Fibroblast of skin of scalp (primary cell): ENCODE measurements at regions not wholly inside any gene's neighbourhood (a gene's known extent, or its start where the extent isn't known, plus 50 kb on each side); places are given as distances from the start of the nearest gene placed in this dataset.

Experiments
- DNase-seq: peaks from one replicate; pipeline ENCODE4 v3.0.0-alpha.2; 2013

DNA sequence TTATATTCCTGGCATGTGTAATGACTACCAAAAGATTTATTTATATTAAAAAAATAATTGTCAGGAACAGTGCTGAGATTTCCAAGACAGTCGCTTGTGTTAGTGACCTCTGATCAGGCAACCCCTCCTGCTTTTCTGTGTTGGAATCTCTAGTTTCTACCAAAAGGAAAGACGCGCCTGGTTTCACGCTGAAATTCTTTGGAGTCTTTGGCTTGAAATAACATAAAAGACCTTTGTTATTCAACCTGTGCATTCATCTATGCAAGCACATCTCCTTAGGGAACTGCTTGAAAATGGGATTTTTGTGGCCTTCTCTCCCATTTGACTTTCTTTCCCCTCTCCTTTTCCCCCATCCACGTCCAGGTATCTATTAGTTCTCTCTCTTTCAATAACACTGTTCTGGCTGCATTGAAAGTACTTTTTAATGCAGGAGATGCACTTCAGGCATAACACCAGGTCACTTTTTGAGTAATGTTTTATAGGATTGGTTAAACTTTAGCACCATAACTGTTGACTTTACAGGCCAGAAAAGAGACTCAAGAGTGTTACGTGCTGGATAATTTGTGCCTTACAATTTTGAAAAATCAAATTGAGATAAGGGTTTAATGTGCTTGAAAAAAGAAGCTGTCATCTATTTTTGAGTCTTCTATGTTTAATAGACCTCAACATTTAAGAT is 172.7 kb downstream of the GPAT3 start:
- no peak for DNase-seq

DNA sequence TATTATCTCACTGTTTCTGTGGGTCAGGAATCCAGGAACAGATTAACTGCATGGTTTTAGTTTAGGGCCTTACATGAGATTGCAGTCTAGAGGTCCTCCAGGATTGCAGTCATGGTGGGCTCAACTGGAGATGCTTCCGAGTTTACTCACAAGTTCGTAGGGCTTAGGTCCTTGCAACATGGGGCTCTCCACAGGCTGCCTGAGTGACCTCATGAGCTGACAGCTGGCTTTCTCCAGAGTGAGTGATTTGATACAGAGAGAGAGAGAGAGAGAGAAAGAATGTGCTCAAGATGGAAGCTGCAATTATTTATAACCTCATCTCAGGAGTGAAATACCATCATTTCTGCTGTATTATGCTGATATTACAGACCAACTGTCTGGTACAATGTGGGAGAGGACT is 168.9 kb downstream of the GPAT3 start:
- no peak for DNase-seq

DNA sequence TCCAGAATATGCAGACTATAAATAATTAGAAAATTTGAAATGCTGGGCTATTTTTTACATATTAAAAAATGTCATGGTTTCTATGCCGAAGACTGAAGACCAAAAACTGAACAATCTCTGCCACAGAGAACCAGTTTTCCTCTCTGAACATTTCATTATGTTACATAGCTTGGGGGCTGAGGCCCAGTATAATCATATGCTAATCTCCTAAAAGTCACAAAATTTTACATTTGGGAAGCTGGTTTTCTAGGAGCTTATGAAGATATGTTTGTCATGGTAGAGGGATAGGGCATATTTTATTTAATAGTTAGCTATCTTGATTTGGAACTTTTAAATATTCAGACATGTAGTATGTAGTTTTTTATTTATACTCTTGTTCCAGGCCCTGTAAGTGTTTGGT is 167.8 kb downstream of the GPAT3 start:
- no peak for DNase-seq

DNA sequence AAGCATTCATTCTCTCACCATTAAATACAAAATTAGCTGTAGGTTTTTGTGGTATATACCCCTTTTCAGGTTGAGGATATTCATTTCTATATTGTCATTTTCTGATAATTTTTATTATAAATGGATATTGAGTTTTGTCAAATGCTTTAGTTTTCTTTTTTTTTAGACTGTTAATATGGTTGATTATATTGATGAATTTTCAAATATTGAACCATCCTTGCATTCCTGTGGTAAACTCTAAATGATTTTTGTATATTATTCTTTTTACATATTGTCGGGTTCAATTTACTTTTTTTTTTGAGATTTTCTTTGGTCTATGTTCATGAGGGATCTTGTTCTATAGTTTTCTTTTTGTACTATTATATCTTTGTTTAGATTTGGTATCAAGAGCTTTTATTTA is 165.1 kb downstream of the GPAT3 start:
- no peak for DNase-seq

DNA sequence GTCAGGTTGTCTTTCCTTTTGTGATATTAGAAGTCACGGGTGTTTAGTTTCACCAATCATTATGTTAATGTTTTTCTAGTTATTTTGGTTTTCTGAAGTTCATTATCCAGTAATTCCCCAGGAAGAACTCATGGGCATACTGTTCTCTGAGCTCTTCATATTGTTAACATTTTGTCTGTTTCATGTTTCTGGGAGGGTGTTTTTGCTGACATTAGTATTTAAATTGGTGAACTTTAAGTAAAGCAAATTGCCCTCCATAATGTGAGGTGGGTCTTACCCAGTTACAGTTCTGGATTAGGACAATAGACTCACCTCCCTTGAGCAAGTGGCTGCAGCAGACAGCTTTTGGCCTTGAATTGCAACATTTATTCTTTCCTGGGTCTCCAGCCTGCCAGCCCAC is 163.4 kb downstream of the GPAT3 start:
- no peak for DNase-seq

DNA sequence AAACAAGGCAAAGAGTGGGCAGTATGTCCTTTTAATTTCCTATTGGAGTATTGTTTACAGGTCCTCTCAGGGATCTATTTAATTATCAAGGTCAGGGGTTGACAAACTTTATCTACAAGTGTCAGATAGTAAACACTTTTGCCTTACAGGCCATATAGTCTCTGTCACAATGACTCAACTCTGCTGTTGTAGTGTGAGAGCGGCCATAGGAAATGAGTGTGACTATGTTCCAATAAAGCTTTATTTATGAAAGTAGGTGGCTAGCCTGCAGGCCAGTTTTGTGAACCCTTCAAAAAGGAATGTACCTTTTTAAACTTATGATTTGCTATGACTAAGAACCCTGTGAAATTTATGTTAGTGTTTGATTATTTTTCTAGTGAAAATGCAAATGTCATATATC is 156.1 kb downstream of the GPAT3 start:
- DNase-seq: no peak

DNA sequence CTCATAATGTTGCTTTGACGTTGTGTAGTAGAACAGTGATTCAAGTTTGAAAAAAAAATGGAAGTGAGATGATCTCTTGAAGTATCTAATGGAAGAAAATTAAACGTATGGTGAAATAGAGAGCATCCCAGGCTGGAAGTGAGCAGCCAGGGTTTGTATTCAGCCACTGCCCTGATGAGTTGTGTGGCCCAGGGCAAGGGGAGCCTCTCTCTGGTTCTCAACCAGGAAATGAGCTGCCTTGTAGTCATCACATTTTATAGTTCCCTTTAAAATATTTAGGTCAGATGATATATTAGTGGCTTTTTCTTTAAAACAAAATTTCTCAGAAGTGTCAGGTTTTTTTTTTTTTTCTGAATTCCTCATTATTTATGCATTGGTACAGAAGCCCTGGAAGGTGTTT is 150.3 kb downstream of the GPAT3 start:
- no peak for DNase-seq

DNA sequence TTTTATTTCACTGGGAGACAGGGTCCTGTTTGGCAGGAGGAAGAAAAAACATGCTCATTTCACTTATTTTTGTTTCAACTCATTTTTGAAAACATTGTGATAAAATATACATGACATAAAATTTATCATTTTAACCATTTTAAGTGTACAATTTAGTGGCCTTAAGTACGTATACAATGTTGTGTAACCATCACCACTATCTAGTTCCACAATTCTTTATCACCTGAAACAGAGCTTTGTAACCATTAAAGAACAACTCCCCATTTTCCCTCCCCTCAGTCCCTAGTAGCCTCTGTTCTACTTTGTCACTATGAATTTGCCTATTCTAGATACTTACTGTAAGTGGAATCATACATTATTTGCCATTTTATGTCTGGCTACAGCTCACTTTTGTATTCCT is 143.8 kb downstream of the GPAT3 start:
- no peak for DNase-seq

DNA sequence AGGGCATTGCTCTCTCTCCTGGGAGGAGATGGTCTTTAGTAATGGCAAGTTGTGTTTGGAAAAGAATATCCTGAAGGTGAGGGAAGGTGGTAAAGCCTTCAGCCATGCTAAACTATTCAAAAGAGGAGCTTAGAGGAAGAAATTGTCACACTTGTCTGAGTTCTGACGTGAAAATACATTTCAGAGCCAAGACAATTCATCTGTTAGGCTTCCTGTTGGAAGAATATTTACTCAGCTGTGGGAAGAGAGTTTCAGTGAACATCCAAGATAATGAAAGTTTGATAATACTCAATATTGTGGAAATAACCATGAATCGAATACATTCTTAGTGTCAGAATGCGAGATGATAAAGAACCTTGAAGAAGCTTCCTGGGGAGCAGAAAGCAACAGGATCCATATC is 143.3 kb downstream of the GPAT3 start:
- no peak for DNase-seq

DNA sequence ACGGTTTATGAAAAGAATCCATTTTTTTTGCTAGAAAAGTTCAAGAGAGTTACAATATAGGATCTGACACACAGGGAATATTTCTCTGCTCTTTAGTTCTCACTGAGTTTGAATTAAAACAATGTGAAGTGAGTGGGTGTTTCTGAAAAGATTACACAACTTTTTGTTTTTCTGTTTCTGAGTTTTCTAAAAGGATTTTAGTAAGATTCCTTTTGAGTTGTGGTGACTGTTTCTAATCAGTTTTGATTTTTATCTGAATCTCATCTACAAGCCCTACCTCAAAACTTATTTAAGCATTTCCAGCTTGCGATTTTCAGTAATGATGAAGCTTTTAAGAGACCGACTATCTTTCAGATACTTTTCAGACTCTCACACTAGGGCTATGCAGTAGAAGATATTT is 141.7 kb downstream of the GPAT3 start:
- no peak for DNase-seq

DNA sequence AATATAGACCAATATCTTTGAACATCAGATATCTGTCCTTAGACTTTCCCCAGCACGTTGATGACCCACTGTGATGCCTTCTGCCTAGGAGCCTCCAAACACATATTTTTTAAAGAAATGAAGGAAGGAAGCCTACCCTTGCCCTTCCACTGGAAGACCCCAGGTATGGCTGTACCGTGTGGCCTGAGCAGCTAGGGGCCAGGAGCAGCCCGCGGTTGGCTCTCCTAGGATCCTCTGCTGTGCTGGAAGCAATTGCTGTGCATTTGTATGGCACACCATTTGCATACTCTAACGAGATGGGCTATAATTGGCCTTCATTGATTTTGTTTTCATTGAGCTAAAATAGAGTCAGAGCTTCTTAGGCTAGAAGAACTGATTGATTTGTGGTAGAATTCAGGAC is 128.8 kb downstream of the GPAT3 start:
- no peak for DNase-seq

DNA sequence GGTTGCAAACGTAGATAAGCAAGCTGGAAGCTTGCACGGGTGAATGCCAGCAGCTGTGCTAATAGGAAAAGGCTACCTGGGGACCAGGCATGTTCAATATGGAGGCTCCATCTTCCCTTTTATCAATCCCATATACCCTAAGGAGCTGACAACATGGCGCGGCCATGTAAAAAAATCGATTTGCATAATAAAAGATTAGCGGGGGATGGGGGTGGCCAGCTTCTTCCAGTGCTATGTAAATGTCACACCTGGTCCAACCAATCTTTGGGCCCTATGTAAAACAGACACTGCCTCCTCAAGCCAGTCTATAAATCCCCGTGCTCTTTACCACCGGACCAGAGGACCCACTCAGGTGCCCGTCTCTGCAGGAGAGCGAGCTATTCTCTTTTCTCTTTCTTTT is 128.2 kb downstream of the GPAT3 start:
- no peak for DNase-seq

DNA sequence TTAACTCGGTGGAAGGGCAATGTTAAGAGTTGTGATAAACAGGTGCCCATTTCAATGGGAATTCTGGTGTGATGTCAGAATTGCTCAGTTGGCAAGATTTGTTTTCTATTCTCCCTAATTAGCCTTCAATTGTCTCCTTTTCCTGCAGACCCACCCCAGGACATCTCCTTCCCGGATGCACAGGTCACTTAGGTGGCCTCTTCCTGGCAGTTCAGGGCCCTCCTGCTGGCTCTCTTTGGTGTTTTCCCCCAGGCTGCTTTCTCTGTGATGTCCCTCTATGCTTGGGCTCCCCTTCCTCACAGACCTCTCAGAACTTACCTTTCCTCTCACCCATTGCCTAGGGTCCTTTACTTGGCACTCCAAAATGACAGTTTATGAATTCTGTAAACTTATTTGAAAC is 126.3 kb downstream of the GPAT3 start:
- no peak for DNase-seq

DNA sequence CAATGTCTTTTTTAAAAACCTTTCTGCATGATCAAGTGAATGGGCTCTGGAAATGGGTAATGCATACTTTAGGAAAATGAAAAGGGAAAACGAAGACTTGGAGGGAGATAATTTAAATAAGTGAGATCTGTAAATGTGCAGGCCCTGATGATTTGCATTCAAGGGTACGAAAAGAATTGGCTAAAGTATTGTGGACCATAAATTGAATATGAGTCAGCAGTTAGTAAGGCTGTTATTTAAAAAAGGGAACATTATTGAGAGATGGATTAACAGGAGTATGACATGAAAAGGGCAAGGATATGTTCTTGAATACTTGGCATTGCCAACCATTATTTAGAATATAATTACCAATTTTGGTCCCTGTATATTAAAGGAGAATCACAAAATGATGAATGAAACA is 125.5 kb downstream of the GPAT3 start:
- DNase-seq: no peak

DNA sequence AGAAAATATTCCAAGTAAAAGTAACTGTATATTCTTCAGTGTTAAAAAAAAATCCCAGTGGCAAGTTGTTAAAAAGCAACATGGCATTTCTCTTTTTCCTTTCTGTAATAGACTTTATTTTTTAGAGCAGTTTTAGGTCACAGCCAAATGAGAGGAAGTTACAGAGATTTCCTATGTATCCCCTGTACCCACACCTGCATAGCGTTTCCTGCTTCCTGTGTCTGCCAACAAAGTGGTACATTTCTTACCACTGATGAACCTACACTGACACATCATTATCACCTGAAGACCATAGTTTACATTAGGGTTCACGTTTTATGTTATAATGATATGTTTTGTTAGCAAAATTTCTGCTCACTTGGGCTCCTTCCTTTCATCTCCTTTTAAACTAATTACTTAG is 124.7 kb downstream of the GPAT3 start:
- DNase-seq: no peak

DNA sequence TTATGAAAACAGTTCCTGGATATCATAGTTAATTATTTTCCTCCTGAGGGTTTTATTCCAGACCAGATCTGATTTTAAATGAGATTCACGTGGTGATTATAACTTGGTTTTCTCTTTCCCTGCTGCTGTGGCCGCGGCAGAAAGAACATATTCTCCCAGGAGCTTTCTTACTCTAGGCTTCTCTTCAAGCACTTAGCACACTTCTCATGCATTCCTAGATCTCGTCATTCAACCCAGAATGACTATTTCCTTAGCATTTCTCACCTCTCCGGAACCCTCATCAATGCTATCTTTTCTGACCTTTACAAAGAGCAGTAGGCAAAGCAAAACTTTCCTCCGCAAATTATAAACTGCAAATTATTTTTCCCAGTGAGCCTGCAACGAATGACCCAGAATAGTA is 122.9 kb downstream of the GPAT3 start:
- DNase-seq: no peak

DNA sequence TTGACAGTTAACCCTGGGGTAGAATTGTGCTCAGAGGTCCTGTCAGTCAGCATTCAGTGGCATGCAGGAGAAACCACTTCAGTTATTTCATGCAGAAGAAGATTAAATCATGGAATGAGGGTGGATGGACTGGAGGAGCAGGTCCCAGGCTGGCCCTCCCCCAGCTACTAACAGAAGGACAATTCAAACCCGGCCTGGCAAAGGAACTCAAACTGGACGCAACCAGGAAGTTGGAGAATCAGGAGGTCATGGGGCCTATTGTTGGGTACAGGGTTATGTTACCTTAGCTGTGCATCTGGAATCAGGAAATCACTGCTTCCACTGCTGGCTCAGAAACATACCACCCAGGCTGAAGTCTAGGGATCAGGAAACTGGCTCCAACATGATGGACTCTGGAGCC is 121.4 kb downstream of the GPAT3 start:
- no peak for DNase-seq
